ENCODE measurements at regions not wholly inside any gene's neighbourhood (a gene's known extent, or its start where the extent isn't known, plus 50 kb on each side); places are given as distances from the start of the nearest gene placed in this dataset.

GRCh38 chr5:98072921-98073320 is 700.5 kb upstream of the RGMB start:
- H3K4me1 ChIP-seq (replicated peaks): no peaks in the 10 kb centered on the region
- H3K27me3 ChIP-seq (replicated peaks; ENCODE audit: insufficient read depth): no peaks in the 10 kb centered on the region
- intact Hi-C loops (cut with DNase I): no loop called here
- no peak for DNase-seq (ENCODE audit: low spot score)
- H3K36me3 ChIP-seq: no peaks in the 10 kb centered on the region
- no peak overlapping the region for H3K27ac ChIP-seq
- no peak for TF ChIP-seq POLR2A (IDR thresholded peaks at IDR 0.05)
- no peak for TF ChIP-seq CTCF (IDR thresholded peaks at IDR 0.05)
- no peak for TF ChIP-seq POLR2AphosphoS5 (IDR thresholded peaks at IDR 0.05)
- 90% methylated on average over 3 of the region's 3 CpGs for WGBS
- no peak overlapping the region for H3K4me3 ChIP-seq
- no peaks in the 10 kb centered on the region for H3K9me3 ChIP-seq

- Histone ChIP-seq H3K4me3 (no peak overlapping the region), H3K9me3 (no peaks in the 10 kb centered on the region), H3K27me3 (replicated peaks; ENCODE audit: insufficient read depth) (no peaks in the 10 kb centered on the region), H3K36me3 (no peaks in the 10 kb centered on the region), H3K4me1 (replicated peaks) (no peaks in the 10 kb centered on the region), H3K27ac (no peak overlapping the region)
- 85% methylated on average over 2 of the region's 2 CpGs for WGBS
- TF ChIP-seq POLR2A (IDR thresholded peaks at IDR 0.05) (no peak), CTCF (IDR thresholded peaks at IDR 0.05) (no peak), POLR2AphosphoS5 (IDR thresholded peaks at IDR 0.05) (no peak)
- DNase-seq (ENCODE audit: low spot score): no peak
- intact Hi-C loops (cut with DNase I): no loop called here
Observed at GRCh38 chr5:98076501-98076900, 697.0 kb upstream of the RGMB start.

GRCh38 chr5:98085593-98085992 is 687.9 kb upstream of the RGMB start:
- TF ChIP-seq POLR2A (IDR thresholded peaks at IDR 0.05) (no peak), CTCF (IDR thresholded peaks at IDR 0.05) (no peak), POLR2AphosphoS5 (IDR thresholded peaks at IDR 0.05) (no peak)
- no peak for DNase-seq (ENCODE audit: low spot score)
- H3K4me1 ChIP-seq (replicated peaks): no peaks in the 10 kb centered on the region
- H3K9me3 ChIP-seq: no peaks in the 10 kb centered on the region
- intact Hi-C loops (cut with DNase I): no loop called here
- H3K27me3 ChIP-seq (replicated peaks; ENCODE audit: insufficient read depth): no peaks in the 10 kb centered on the region
- WGBS: 94% methylated on average over 4 of the region's 4 CpGs
- H3K36me3 ChIP-seq: no peaks in the 10 kb centered on the region
- no peak overlapping the region for H3K27ac ChIP-seq
- H3K4me3 ChIP-seq: no peak overlapping the region

- Histone ChIP-seq H3K4me3 (no peak overlapping the region), H3K4me1 (replicated peaks) (no peaks in the 10 kb centered on the region), H3K27ac (no peak overlapping the region), H3K27me3 (replicated peaks; ENCODE audit: insufficient read depth) (no peaks in the 10 kb centered on the region), H3K9me3 (no peaks in the 10 kb centered on the region), H3K36me3 (no peaks in the 10 kb centered on the region)
- WGBS: 63% methylated on average over 3 of the region's 3 CpGs
- TF ChIP-seq CTCF (IDR thresholded peaks at IDR 0.05) (no peak), POLR2A (IDR thresholded peaks at IDR 0.05) (no peak), POLR2AphosphoS5 (IDR thresholded peaks at IDR 0.05) (no peak)
- intact Hi-C loops (cut with DNase I): no loop called here
- DNase-seq (ENCODE audit: low spot score): no peak
Observed at GRCh38 chr5:98095072-98095471, 678.4 kb upstream of the RGMB start.

- 74% methylated on average over 1 of the region's 1 CpG for WGBS
Observed at GRCh38 chr5:98096155-98096554, 677.3 kb upstream of the RGMB start.

More at GRCh38 chr5:98096155-98096554, 677.3 kb upstream of the RGMB start:
- H3K4me1 ChIP-seq (replicated peaks): no peaks in the 10 kb centered on the region
- no peak overlapping the region for H3K4me3 ChIP-seq
- no peaks in the 10 kb centered on the region for H3K9me3 ChIP-seq
- no peaks in the 10 kb centered on the region for H3K36me3 ChIP-seq
- DNase-seq (ENCODE audit: low spot score): no peak
- no peak overlapping the region for H3K27ac ChIP-seq
- intact Hi-C loops (cut with DNase I): no loop called here
- no peaks in the 10 kb centered on the region for H3K27me3 ChIP-seq (replicated peaks; ENCODE audit: insufficient read depth)
- no peak for TF ChIP-seq CTCF (IDR thresholded peaks at IDR 0.05)
- TF ChIP-seq POLR2A (IDR thresholded peaks at IDR 0.05): no peak
- TF ChIP-seq POLR2AphosphoS5 (IDR thresholded peaks at IDR 0.05): no peak
